ENCODE measurements at regions not wholly inside any gene's neighbourhood (a gene's known extent, or its start where the extent isn't known, plus 50 kb on each side); places are given as distances from the start of the nearest gene placed in this dataset.

DNA sequence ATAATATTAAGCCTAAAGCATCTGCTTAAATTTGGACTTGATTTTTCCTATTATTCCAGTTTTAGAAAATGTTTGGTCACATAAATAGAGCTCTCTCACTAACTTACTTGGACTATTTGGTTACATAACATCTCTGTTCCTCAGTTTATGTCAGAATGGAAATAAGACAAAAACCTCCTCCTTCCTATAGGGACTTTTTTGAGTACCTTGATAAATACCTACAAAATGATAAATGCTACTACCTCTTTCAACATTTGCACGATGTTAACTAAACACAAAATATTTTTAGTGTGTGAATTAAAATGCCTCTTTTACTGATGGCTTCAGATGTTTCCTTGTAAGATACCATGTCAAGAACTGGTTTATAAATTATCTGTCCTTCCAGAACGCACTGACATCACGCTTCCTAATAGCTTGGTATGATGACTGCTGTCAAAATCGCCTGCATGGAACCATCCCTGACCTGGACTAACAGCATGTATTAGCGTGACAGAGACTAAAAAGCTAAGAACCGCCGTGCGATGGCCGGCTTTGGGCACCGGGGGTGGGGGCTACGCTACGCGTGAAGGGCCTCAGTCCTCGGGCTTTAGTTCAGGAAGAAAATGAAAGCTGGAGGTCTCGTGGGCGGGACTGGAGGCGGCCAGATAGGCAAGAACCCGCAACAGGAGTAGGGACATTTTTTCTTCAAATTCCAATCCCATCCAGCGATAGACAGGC lies 133.2 kb upstream of the BARHL2 start:
- no peak overlapping the region for H3K27ac ChIP-seq

DNA sequence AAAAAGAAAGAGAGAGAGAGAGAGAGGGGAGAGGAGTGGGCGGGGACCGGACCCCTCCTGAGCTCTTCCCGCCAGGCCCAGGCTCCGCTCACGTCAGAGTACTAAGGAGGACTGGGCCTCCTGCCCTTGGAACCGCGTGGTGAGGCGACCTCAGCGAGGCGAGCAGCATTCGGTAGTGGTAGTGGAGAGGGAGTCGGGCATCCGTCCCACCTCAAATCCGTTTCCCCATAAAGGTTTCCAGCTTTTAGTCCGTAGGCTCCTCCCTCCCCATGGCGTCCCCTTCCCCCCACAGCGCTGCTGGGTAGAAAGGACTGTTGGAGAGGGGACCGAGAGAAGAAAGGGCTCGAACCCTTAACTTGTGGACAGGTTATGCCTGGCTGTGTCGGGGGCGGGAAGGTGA lies 124.4 kb upstream of the BARHL2 start:
- H3K27ac ChIP-seq: no peak overlapping the region
- TF ChIP-seq, protein P1, sequence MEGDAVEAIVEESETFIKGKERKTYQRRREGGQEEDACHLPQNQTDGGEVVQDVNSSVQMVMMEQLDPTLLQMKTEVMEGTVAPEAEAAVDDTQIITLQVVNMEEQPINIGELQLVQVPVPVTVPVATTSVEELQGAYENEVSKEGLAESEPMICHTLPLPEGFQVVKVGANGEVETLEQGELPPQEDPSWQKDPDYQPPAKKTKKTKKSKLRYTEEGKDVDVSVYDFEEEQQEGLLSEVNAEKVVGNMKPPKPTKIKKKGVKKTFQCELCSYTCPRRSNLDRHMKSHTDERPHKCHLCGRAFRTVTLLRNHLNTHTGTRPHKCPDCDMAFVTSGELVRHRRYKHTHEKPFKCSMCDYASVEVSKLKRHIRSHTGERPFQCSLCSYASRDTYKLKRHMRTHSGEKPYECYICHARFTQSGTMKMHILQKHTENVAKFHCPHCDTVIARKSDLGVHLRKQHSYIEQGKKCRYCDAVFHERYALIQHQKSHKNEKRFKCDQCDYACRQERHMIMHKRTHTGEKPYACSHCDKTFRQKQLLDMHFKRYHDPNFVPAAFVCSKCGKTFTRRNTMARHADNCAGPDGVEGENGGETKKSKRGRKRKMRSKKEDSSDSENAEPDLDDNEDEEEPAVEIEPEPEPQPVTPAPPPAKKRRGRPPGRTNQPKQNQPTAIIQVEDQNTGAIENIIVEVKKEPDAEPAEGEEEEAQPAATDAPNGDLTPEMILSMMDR (conservative IDR thresholded peaks at IDR 0.05): no peak

More for the DNA sequence above, 133.2 kb upstream of the BARHL2 start:
- TF ChIP-seq, protein P1 (conservative IDR thresholded peaks at IDR 0.05): no peak

DNA sequence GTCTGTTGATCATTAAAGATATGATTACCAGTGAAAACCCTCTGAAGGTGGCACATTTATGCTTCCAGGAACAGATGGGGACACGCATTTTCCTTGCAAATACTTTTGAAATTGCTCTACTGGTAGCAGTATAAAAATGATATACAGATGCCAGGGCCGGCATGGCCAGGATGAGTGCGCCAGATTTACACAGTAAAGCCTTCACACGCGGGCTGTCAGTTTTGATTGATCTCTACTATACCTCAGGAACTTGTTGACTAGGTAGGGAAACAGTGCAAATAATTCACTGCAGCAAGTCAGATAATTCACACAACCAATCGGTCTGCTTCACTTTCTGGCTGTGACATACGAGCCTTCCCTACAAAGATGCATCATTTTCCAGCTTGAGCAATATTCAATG lies 123.2 kb upstream of the BARHL2 start:
- no peak overlapping the region for H3K27ac ChIP-seq
- TF ChIP-seq, protein P1 (conservative IDR thresholded peaks at IDR 0.05): no peak

DNA sequence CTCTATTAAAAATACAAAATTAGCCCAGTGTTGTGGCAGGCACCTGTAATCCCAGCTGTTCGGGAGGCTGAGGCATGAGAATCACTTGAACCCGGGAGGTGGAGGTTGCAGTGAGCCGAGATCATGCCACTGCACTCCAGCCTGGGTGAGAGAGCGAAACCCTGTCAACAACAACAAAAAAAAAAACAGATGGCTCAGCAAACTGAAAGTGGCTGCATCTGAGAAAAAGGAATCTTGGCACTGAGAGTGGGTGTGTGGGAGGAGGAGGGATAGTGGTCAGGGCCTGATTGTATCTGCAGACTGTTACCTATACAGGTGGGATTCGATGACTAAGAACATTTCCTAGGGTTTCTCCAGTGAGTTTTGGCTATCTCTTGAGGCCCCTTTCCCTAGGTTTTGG lies 122.2 kb upstream of the BARHL2 start:
- no peak overlapping the region for H3K27ac ChIP-seq
- TF ChIP-seq, protein P1 (conservative IDR thresholded peaks at IDR 0.05): no peak

DNA sequence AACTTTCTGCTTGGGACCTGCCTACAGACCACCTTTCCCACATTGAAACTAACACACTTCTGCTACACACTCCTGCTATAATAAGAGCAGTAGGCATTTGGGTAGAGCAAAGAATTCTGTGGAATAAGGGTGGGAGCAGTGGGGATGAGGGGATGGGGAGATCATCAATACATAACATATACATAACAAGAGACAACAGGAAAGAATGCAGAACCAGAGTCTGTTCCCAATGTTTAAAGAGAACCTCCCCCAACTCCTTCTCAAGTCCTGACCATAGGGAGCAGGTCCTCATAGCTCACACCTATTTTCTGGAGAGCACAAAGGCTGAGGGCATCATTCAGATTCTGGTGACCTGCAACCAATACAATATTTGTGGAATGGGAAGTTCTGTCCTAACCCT lies 121.6 kb upstream of the BARHL2 start:
- no peak overlapping the region for H3K27ac ChIP-seq
- TF ChIP-seq, protein P1 (conservative IDR thresholded peaks at IDR 0.05): no peak

DNA sequence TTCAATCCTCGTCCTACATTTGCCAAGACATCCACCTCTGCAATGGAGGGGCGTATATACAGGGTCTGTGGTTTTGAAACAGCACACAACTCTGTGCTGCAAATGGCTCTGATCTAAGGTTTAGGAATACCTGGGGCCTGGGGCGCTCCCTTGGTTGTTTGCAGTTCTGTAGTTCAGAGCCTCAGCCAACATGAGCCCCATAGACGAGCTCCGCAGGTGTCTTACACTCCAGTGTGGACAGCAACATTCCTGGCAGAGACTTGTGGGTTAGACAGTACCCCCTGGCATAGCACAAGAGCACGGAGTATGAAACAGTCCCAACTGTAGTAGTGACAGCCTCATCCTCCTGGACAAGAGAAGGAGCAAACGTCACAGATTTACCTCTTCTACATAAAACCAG lies 120.3 kb upstream of the BARHL2 start:
- no peak overlapping the region for H3K27ac ChIP-seq
- TF ChIP-seq, protein P1 (conservative IDR thresholded peaks at IDR 0.05): no peak

DNA sequence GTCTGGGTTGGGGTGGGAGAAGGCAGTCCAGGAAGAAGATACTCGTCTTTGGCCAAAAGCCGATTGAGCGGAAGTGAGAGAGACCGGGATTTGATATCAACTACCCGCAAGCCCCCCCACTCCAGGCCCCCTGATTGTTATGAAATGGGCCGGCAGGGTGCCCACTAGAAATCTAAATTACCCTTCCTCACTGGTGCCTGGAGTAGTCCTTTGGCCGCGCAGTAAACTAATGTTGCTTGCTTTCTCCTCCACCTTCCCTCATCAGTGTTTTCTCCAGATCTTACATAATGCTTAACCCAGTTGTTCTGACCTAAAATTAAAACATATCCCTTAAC lies 119.2 kb upstream of the BARHL2 start:
- TF ChIP-seq, protein P1 (conservative IDR thresholded peaks at IDR 0.05): no peak
- no peak overlapping the region for H3K27ac ChIP-seq

Data from VCaP (cell line).